ENCODE measurements at regions not wholly inside any gene's neighbourhood (a gene's known extent, or its start where the extent isn't known, plus 50 kb on each side); places are given as distances from the start of the nearest gene placed in this dataset.

GRCh38 chr5:58113172-58113571 lies 346.7 kb downstream of the PLK2 start:
- DNase-seq (ENCODE audit: low read depth in 3 of 3) = no peak

- no peak for DNase-seq (ENCODE audit: low read depth in 3 of 3)
These were observed 351.4 kb downstream of the PLK2 start for GRCh38 chr5:58108511-58108910.

GRCh38 chr5:58107704-58108103 lies 352.2 kb downstream of the PLK2 start:
- no peak for DNase-seq (ENCODE audit: low read depth in 3 of 3)

- no peak for DNase-seq (ENCODE audit: low read depth in 3 of 3)
These were observed 353.0 kb downstream of the PLK2 start for GRCh38 chr5:58106754-58107410.

DNA sequence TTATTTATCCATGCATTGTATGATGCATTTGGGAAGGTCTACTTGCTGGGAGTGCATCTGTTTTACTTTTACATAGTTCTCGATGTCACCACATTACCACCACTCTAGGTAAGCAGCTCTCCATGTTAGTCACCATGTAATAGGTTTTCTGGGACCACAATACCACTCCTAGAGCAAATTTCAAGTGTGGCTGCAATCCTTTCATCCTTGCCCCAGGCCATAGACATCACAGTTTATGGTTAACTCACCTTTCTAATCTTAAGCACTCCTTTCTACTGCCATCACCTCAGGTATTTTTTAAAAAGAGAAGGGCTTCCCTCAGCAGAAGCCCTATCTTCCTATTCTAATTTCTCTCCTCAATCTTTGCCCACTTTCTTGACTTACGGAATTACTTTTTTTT lies 354.1 kb downstream of the PLK2 start:
- DNase-seq (ENCODE audit: low read depth in 3 of 3) = no peak

DNA sequence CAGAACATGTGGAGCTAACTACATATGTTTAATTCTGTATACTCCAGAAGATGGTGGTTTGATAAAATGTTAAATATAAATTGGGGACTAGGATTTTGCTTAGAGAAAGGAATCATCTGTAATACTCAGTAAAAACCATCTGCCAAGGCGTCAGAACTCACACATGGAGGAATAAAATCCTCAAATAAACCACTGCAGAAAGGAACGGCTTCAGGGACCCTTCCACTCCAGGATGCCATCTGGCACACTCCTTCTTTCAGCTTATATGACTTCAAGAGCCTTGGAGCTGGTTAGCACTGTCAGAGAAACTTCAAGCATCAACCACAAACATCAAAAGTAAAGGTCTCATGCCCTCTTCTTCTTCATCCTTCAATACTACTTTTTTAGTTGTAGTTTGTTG lies 360.6 kb downstream of the PLK2 start:
- no peak for DNase-seq (ENCODE audit: low read depth in 3 of 3)

- no peak for DNase-seq (ENCODE audit: low read depth in 3 of 3)
These were observed 365.9 kb downstream of the PLK2 start for GRCh38 chr5:58094031-58094430.

- DNase-seq (ENCODE audit: low read depth in 3 of 3) = no peak
These were observed 369.2 kb downstream of the PLK2 start for GRCh38 chr5:58090704-58091103.

DNA sequence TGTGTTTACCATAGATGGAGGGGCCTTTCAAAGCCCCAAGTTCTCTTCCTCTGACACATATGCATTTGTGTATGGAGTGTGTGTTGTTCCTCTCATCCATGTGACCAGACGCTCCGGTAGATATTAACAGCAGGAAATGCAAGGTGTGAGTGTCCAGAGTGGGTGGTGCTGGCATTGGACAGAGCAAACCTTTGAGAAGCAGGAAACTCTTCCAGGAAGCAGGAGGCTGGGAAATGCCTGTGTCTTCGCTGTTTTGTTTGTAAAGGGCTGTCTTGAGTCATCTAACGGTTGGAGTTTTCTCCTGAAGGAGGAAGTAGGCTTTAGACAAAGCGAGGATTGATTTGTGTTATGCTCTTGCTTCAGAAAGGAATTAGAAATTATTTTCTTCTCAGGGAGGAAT lies 370.9 kb downstream of the PLK2 start:
- DNase-seq (ENCODE audit: low read depth in 3 of 3) = no peak

- DNase-seq (ENCODE audit: low read depth in 3 of 3) = no peak
These were observed 372.0 kb downstream of the PLK2 start for GRCh38 chr5:58087905-58088304.

- DNase-seq (ENCODE audit: low read depth in 3 of 3) = no peak
These were observed 372.8 kb downstream of the PLK2 start for GRCh38 chr5:58087123-58087522.

DNA sequence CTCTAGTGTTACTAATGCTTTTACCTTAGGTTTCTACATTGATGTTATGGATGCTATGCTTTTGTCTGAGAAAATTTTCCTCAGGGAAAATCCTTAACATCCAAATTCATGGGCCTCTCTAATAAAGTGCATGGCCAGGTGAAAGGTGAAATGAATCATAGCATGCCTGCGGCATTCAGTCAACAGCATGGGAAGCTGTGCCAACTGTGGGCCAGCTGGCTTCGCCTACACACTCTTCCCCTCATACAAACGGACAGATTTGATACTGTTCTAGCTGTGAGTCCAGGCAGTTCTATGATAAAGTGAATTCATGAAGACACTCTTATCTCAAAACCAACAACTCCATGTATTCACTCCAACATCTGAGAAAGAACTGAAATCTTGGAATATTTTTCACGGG lies 374.1 kb downstream of the PLK2 start:
- DNase-seq (ENCODE audit: low read depth in 3 of 3) = no peak

DNA sequence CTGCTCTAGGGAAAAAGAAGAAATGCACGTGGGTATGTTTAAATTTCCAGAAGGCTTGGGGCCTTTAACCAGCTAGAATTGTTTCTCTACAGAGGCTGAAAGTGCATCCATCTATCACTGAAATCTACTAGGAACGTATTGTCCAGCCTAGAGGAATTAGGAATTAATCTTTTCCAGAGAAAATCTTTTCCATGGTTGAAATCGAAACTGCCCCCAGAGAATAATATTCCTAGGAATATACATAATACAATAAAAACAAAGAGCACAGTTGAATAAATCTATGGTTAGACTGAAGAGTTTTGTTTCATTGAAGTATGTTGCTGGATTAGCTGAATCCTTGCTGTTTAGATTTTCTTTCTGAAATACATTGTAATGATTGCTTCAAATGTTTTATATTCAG lies 378.5 kb downstream of the PLK2 start:
- no peak for DNase-seq (ENCODE audit: low read depth in 3 of 3)

DNA sequence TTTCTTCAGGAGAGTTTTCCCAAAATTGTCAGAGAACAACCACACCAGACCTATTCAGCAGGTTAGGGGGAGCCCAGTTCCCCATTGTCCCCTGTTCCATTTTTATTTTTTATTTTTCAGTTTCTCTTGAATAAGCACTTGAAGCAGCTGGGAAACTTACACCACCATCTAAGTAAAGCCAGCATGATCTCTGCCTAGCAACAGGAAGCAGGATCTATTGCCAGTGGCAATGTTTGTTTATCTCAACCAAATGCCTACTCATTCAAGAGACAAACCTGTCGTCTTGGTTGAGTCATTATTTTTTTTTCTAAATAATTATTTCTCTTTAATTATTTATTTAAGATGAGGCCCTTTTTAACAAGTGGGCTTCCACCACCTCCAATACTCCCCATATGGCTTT lies 379.3 kb downstream of the PLK2 start:
- no peak for DNase-seq (ENCODE audit: low read depth in 3 of 3)

- no peak for DNase-seq (ENCODE audit: low read depth in 3 of 3)
These were observed 381.9 kb downstream of the PLK2 start for GRCh38 chr5:58077966-58078365.

- DNase-seq (ENCODE audit: low read depth in 3 of 3) = no peak
These were observed 382.5 kb downstream of the PLK2 start for GRCh38 chr5:58077416-58077815.

DNA sequence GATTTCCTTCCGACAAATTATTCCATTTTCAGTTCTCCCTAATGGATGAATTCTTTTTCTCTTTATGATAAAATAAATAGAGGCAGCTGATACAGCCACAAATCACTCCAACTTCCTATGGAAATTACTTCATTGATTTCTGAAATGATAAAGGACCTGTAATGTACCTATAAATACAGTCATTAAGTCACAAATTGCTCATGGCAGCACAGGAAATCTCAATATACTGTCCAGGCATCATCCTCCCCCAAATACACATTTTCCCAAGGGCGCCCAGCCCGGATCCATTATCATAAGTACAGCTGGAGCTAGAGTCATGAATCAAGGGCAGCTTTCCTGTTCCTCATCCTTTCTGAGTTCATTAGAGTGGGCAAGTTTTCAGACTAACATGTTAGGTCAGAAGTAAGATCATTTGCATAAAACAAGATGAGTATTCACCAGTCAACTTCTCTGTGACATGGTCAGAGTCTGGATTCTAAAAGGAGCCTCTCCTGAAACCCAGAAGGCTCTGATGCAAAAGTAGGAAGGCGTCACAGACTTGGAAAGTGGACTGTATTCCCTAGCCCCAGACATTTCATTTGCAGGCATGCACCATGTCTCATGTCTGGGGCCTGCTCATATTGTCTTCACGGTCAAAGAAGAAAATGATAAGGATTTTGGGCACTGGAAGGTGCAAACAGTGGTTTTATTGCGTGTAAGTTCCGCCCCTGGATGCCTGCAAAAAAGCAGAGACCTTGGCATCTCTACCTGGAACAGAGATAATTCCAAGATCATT lies 383.2 kb downstream of the PLK2 start:
- no peak for DNase-seq (ENCODE audit: low read depth in 3 of 3)

DNA sequence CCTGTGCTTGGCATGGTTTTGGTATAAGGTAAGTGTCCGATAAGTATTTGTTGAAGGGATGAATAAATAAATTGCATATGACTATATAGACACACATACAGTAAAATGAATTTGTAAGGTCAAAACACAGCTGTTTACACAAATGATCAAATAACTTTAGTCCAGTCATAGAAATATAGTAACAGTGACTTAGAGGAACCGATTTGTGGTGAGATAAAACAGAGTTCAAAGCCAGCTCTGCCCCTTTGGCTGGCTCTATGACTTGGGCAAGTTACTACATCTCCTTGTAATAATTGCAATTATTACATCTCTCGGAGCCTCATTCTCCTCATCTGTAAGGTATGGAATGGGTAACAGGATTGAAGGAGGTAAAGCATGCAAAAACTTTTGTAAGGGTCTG lies 384.0 kb downstream of the PLK2 start:
- no peak for DNase-seq (ENCODE audit: low read depth in 3 of 3)

- no peak for DNase-seq (ENCODE audit: low read depth in 3 of 3)
These were observed 385.2 kb downstream of the PLK2 start for GRCh38 chr5:58074717-58075116.

GRCh38 chr5:58074222-58074621 lies 385.7 kb downstream of the PLK2 start:
- DNase-seq (ENCODE audit: low read depth in 3 of 3) = no peak

DNA sequence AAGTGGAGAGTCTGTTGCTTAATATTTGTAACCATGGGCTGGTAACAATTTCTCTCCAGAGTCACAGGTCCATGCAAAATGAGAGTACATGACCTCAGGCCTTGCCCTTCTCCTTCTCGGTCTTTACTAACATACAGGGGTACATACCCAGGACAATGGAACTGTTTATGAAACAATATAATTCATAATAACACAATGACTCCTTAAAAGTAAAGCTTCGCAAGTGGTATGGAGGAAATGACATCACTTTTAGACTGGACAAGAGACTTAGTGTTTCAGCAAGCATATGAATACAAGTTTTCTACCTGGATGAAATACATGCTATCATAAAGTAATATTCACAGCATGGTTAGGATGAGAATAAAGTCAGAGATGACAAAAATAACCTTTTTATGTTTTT lies 386.6 kb downstream of the PLK2 start:
- DNase-seq (ENCODE audit: low read depth in 3 of 3) = no peak

- no peak for DNase-seq (ENCODE audit: low read depth in 3 of 3)
These were observed 387.5 kb downstream of the PLK2 start for GRCh38 chr5:58072300-58072965.

GRCh38 chr5:58071566-58071965 lies 388.3 kb downstream of the PLK2 start:
- DNase-seq (ENCODE audit: low read depth in 3 of 3) = no peak
